ENCODE measurements at regions not wholly inside any gene's neighbourhood (a gene's known extent, or its start where the extent isn't known, plus 50 kb on each side); places are given as distances from the start of the nearest gene placed in this dataset.
"Not testable (repeated sequence)": the region's sequence is repeated elsewhere in the genome, so short reads cannot be mapped to it uniquely, and the experiment has no call there.

GRCh38 chr2:111348316-111348715 lies 227.6 kb downstream of the BCL2L11 start:
- H3K36me3 ChIP-seq; H3K9me3 ChIP-seq; H3K4me1 ChIP-seq; H3K27ac ChIP-seq; H3K27me3 ChIP-seq; H3K4me3 ChIP-seq; DNase-seq; intact Hi-C loops (cut with DNase I; ENCODE audit: low total_unique reads): not testable (repeated sequence)
- WGBS, 5 donors, result no CpG with 5 or more reads among the region's 7 CpGs

GRCh38 chr2:111355022-111355817 lies 234.5 kb downstream of the BCL2L11 start:
- H3K27ac ChIP-seq; H3K36me3 ChIP-seq; H3K4me3 ChIP-seq; H3K9me3 ChIP-seq; H3K27me3 ChIP-seq; intact Hi-C loops (cut with DNase I; ENCODE audit: low total_unique reads): not testable (repeated sequence)
- peak in 1 of 2 donors; percentile 41 for DNase-seq
- 61 to 86% (median 74%) methylated on average over 3 to 8 of the region's 13 CpGs for WGBS, 5 donors
- peaks cover 0 to 17% (median 2%) of the 10 kb centered on the region in 4 donors for H3K4me1 ChIP-seq

DNA sequence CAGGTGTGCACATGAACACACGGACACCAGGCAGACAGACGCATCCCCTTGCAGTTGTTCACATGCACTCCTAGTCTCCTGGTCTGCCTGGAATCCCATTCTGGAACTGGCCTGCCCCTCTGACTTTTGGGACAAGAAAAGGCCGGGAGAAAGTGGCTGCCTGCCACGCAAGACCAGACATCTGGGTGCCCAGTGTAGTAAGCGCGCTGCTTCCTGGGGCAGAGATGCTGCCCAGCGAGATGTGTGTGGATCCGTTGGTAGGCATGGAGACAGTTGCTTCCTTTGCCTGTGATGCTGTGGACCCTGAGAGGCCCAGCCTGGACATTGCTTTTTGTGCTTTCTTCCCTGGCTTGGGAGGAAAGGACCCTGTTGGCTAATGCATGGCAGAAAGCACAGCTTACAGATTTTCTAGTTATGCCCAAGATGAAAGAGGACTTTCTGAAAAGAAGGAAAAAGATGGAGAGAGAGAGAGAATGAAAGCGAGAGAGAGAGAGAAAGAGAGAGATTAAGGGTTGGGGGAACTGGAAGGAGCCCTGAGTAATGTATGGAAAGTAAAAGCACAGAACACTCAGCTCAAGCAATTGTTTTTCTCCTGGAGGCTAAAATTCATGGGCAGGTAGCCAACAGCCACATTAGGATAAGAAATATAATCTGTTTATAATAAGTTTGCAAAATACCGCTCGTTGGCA lies 235.3 kb downstream of the BCL2L11 start:
- DNase-seq, result peak in 1 of 2 donors; percentile 12
- H3K27me3 ChIP-seq; intact Hi-C loops (cut with DNase I; ENCODE audit: low total_unique reads); H3K36me3 ChIP-seq; H3K9me3 ChIP-seq; H3K27ac ChIP-seq; H3K4me3 ChIP-seq: not testable (repeated sequence)
- 71 to 92% (median 81%) methylated on average over 7 to 10 of the region's 11 CpGs for WGBS, 5 donors
- peaks cover 0 to 17% (median 2%) of the 10 kb centered on the region in 4 donors for H3K4me1 ChIP-seq

DNA sequence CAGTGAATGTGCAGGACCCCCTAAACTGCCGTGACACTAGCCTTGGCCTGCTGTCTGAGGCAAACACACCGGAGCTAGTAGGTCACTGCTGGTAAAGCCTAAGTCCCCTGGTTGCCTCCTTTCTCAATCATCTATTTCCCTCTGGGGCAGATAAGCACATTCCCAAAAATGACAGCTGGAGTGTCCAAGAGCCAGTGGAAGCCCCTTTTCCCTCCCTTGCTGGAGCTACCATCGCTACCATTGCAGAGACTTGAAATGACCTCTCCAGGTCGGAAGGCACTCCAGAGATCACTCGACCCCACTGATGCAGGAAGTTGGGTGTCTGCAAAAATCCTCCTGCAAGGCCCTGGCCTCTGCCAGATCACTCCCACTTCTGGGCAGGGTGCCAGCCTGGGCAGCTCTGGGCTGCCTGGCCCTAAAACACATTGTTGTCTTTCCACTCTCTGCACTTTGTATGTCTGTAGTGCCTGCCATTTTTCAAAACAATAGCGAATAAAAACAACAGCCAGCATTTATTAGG lies 235.9 kb downstream of the BCL2L11 start:
- 0 to 13% (median 7%) methylated on average over 2 to 5 of the region's 6 CpGs for WGBS, 5 donors
- H3K36me3 ChIP-seq; H3K27ac ChIP-seq; intact Hi-C loops (cut with DNase I; ENCODE audit: low total_unique reads); H3K4me3 ChIP-seq; H3K27me3 ChIP-seq; H3K9me3 ChIP-seq: not testable (repeated sequence)
- peaks cover 0 to 17% (median 2%) of the 10 kb centered on the region in 4 donors for H3K4me1 ChIP-seq
- DNase-seq, result peak; percentile 9 to 87

DNA sequence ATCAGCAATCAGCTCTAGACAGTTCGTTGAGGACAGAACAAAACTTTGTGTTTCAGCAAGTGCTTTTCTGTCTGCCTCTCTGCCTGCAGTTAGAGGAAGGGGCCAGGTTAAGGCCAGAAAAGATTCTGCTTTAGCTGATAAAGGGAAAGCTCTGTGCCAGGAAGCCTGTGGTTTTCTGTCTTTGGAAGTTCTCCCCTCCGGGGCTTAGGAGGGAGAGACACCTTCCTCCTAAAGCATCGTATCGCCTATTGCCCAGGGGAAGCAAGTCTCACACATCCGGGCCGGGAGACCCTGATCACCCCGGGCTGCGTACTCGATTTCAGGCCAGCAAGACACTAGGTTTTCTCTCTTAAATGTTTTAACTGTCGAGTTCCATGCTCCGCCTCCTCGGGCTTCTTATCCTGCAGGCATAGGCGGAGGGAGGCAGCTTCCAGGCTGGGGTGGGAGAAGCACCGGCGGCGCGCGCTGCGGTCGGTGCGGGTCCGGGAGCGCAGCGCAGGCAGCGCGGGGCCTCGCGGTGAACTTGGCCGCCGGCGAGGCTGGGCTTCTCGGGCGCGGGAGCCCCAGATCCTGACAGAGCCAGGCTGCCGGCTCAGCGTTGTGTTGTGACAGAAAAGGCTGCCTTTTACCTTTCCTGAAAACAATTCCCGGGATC lies 245.4 kb downstream of the BCL2L11 start:
- intact Hi-C loops (cut with DNase I; ENCODE audit: low total_unique reads); H3K36me3 ChIP-seq; H3K4me1 ChIP-seq; H3K27me3 ChIP-seq; H3K27ac ChIP-seq; H3K9me3 ChIP-seq: not testable (repeated sequence)
- H3K4me3 ChIP-seq, result peak overlapping the region; percentile 26 to 42 (median 32)
- WGBS, 5 donors, result 8 to 20% (median 10%) methylated on average over 27 to 32 of the region's 37 CpGs
- peak in 1 of 2 donors; percentile 65 for DNase-seq

DNA sequence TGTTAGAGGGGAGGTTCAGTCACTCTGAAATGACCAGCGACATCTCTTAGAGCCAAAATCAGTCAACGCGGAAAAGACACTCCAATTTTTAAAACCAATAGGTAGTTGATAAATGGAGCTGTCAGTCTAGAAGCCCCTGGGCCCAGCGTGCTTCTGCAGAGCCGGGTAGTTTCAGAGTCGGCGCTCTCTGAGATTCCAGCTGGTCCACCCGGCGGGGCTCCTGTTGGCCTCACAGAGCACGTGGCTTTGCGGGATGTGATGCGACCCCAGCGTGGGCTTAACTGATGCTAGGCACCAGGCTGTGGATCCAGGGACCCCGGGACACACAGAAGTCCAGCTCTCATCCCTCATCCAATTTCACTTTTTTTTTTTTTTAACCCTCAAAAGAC lies 245.9 kb downstream of the BCL2L11 start:
- H3K9me3 ChIP-seq; H3K27ac ChIP-seq; H3K27me3 ChIP-seq; intact Hi-C loops (cut with DNase I; ENCODE audit: low total_unique reads); DNase-seq; H3K4me1 ChIP-seq; H3K36me3 ChIP-seq: not testable (repeated sequence)
- H3K4me3 ChIP-seq, result peak overlapping the region; percentile 26 to 42 (median 32)
- 27 to 50% (median 45%) methylated on average over 11 to 13 of the region's 14 CpGs for WGBS, 5 donors

DNA sequence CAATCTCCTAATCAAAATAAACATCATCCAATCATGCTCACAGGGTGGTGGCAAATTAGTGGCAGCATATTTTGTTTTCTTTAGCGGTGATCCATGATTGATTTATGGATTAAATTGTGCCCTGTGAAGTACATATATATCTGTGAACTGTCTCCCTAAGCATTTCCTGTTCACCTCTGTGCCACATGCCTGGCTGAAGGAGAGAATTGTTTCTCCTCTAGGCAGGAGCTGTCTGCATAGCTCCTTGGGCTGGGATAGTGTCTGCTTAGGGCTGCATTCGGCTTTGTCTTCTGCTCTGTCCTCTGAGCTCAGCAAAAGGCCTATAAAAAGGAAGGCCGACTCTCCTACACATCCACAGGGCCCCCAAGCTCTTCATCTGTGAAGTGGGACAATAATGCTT lies 246.4 kb downstream of the BCL2L11 start:
- H3K27me3 ChIP-seq, result not testable (repeated sequence)

GRCh38 chr2:111367871-111368270 lies 247.2 kb downstream of the BCL2L11 start:
- H3K27ac ChIP-seq; H3K36me3 ChIP-seq; H3K4me3 ChIP-seq; H3K27me3 ChIP-seq; intact Hi-C loops (cut with DNase I; ENCODE audit: low total_unique reads); H3K4me1 ChIP-seq; H3K9me3 ChIP-seq; DNase-seq: not testable (repeated sequence)
- 71 to 93% (median 79%) methylated on average over 1 of the region's 1 CpG; no CpG with 5 or more reads in 1 of the 5 donors for WGBS, 5 donors

More for the DNA sequence above, 246.4 kb downstream of the BCL2L11 start:
- H3K9me3 ChIP-seq; H3K4me3 ChIP-seq; intact Hi-C loops (cut with DNase I; ENCODE audit: low total_unique reads); H3K4me1 ChIP-seq; DNase-seq; H3K36me3 ChIP-seq; H3K27ac ChIP-seq: not testable (repeated sequence)
- WGBS, 5 donors, result 89 to 100% (median 96%) methylated on average over 2 to 3 of the region's 3 CpGs

DNA sequence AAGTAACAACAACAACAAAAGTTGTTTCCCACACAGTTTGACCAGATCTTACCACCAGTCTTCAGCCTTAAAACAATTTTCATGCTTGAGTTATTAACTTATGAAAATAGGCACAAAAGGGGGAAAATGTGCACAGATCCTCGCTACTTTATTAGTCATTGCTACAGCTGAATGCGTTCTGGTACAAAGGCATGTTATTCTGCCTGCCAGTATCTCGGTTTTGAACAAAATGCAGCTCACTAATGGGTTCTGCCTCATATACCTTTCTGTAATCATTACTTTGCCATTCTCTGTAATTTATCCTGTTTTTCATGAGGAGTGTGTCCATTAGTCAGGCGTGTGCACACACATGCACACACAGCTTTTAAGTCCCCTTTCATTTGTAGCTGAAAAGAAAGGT lies 247.6 kb downstream of the BCL2L11 start:
- H3K36me3 ChIP-seq; H3K27ac ChIP-seq; DNase-seq; H3K9me3 ChIP-seq; H3K27me3 ChIP-seq; H3K4me1 ChIP-seq; H3K4me3 ChIP-seq; intact Hi-C loops (cut with DNase I; ENCODE audit: low total_unique reads): not testable (repeated sequence)
- WGBS, 5 donors, result no CpG with 5 or more reads among the region's 4 CpGs

- H3K4me3 ChIP-seq; H3K4me1 ChIP-seq; DNase-seq; H3K27me3 ChIP-seq; H3K9me3 ChIP-seq; H3K36me3 ChIP-seq; H3K27ac ChIP-seq; intact Hi-C loops (cut with DNase I; ENCODE audit: low total_unique reads): not testable (repeated sequence)
- no CpG with 5 or more reads among the region's 2 CpGs for WGBS, 5 donors
Observed at GRCh38 chr2:111373060-111373459, 252.3 kb downstream of the BCL2L11 start.

DNA sequence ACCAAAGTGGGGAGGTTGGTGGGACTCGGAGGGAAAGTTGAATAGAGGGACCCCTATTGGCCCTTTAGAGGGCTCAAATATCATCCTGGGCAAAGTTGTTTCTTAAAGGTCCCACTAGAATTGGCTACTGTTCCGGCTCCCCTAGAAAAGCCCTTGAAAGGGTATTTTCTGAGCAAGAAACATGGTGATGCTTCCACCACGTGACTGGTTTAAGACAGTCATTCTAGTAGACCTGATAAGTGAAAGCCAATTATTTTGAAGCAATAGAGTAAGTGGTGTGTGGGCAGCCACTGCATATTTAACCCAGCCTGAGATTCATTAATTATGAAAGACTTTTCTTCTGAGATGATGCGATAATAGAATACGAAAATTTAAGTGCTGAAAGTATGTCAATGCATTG lies 253.3 kb downstream of the BCL2L11 start:
- H3K27me3 ChIP-seq; H3K36me3 ChIP-seq; intact Hi-C loops (cut with DNase I; ENCODE audit: low total_unique reads); H3K4me3 ChIP-seq; H3K9me3 ChIP-seq; H3K4me1 ChIP-seq; H3K27ac ChIP-seq; DNase-seq: not testable (repeated sequence)
- WGBS, 5 donors, result 87 to 97% (median 93%) methylated on average over 5 of the region's 5 CpGs

All from stomach (tissue), 8 donors.